Ectodermal cell (in vitro differentiated cells): ENCODE measurements at regions not wholly inside any gene's neighbourhood (a gene's known extent, or its start where the extent isn't known, plus 50 kb on each side); places are given as distances from the start of the nearest gene placed in this dataset.

ENCODE experiments used
- H3K27ac ChIP-seq: 2 replicates; pipeline ENCODE4 v1.7.0; 2013; ENCODE audit warnings: mild to moderate bottlenecking, low read depth, low read length; ENCODE audit not compliant: insufficient read depth, poor library complexity, severe bottlenecking
- H3K27me3 ChIP-seq: 2 replicates; pipeline ENCODE4 v1.7.0; 2013; ENCODE audit warnings: mild to moderate bottlenecking, low read length; ENCODE audit not compliant: insufficient read depth, control insufficient read depth, poor library complexity, severe bottlenecking
- H3K36me3 ChIP-seq: one replicate; pipeline ENCODE4 v1.7.0; 2013; ENCODE audit warnings: low read length; ENCODE audit not compliant: control insufficient read depth, insufficient read depth
- H3K4me1 ChIP-seq: one replicate; pipeline ENCODE4 v1.7.0; 2013; ENCODE audit warnings: low read length; ENCODE audit not compliant: control insufficient read depth, insufficient read depth
- H3K4me3 ChIP-seq: 2 replicates; pipeline ENCODE4 v1.7.0; 2013; ENCODE audit warnings: low read depth, low read length, control low read depth; ENCODE audit not compliant: insufficient read depth
- H3K9me3 ChIP-seq: 2 replicates; pipeline ENCODE4 v1.7.0; 2013; ENCODE audit warnings: mild to moderate bottlenecking, low read length, moderate library complexity; ENCODE audit not compliant: control insufficient read depth
- WGBS, 2 experiments: methylation state at CpG; one replicate each; pipeline ENCODE4 v1.1.7; 2013; ENCODE audit warnings: missing lambda C conversion rate in 2 of 2; 5-methylcytosine and 5-hydroxymethylcytosine counted together

DNA sequence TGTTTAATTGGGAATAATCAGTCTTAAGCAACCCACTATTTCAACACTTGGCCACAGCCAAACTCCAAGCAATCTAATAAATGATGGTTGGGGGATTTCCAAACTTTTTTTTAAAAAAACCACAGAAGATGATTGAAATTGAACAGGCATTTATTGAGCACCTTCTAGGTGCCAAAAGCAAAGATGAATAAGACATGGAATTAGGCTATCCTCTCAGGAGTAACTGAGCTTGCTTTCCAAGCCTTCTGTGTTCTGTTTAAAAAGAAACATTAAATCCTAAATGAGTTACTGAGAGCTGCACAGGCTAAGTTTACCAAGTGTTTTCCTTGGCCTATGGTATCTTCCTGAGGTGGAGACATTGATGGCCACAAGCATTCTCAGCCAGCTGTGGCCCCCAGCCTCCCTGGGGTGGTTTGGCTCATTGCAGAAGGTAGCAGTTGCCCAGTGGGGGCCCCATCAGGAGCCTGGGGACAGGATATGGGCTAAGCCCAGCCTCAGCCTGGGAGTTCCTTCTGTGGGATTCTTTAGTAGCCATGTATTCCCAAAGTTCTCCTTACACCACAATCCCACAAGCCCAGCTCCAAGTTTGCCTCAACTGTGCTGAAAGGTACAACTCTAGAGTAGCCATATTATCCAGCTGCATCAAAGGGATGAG, 174.3 kb downstream of the C1D start:
- Histone ChIP-seq H3K27ac (no peak overlapping the region), H3K4me3 (no peak overlapping the region), H3K9me3 (no peaks in the 10 kb centered on the region), H3K27me3 (no peaks in the 10 kb centered on the region), H3K36me3 (no peaks in the 10 kb centered on the region), H3K4me1 (no peaks in the 10 kb centered on the region)

DNA sequence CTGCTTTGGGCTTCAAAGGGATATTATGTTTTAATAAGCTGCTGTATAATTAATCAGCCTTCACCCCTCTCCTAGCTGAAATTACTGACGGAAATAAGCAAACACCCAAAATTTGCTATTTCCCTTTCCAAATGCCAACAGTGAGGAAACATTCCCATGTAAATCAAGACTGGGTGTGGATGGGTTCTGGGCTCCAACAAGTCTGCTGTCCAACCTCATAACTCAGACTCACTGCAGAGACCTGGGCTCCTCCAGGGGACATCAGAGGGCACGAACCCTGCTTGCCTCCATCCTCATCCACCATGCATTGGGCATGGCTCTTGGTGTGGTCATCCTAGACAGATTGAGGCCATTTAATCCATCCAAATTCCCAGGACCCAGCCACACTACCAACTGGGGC, 173.7 kb downstream of the C1D start:
- no peaks in the 10 kb centered on the region for H3K27me3 ChIP-seq
- no peaks in the 10 kb centered on the region for H3K9me3 ChIP-seq
- WGBS, 2 experiments, result 96 to 100% methylated on average over 2 of the region's 2 CpGs
- H3K27ac ChIP-seq, result no peak overlapping the region
- H3K4me3 ChIP-seq, result no peak overlapping the region
- H3K36me3 ChIP-seq, result no peaks in the 10 kb centered on the region
- H3K4me1 ChIP-seq, result no peaks in the 10 kb centered on the region

DNA sequence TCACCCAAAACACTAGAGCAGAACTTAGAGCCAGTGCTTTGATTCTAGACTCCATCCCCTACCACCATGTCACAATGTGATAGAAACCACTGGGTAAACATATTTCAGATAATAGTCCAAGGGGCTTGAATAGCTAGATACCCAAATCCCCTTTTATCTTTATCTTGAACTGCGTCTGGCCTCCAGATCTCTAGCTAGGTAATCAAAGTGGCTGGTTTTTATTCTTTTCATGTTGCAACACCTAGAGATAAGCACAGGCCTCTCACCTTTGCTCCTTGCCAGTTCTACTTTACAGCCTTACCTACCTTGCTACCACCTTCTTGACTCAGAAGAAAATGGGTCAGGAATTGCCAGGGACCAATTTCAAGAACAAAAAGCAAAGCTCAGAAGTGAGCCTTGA, 171.2 kb downstream of the C1D start:
- H3K36me3 ChIP-seq, result no peaks in the 10 kb centered on the region
- no peaks in the 10 kb centered on the region for H3K9me3 ChIP-seq
- no peak overlapping the region for H3K27ac ChIP-seq
- H3K27me3 ChIP-seq, result no peaks in the 10 kb centered on the region
- WGBS, 2 experiments, result 90 to 100% methylated on average over 1 of the region's 1 CpG
- peaks cover 10% of the 10 kb centered on the region for H3K4me1 ChIP-seq
- H3K4me3 ChIP-seq, result no peak overlapping the region

DNA sequence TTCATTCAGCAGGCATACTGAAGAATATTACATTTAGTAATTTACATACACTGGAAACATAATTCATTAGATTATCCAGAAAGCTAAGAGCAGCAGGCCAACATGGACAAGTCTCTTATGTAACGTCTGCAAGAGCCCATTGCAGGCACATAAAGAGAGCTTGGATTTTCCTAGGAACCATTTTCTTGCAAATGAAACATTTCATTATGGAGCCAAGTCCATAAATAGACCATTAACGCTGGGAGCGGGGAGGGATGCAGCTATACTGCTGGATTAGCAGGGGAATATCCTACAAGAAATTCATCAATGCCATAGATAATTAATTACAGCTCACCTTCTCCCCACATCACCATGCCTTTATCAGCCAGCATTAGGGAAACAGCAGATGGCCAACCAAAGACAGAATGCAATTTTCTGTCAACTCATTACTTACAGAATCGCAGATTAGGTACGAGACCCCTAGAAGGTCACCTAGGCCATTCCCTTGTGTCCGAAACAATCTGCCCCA, 170.4 kb downstream of the C1D start:
- H3K36me3 ChIP-seq, result no peaks in the 10 kb centered on the region
- H3K4me3 ChIP-seq, result no peak overlapping the region
- H3K27ac ChIP-seq, result no peak overlapping the region
- 93% methylated on average over 6 of the region's 6 CpGs for WGBS, 2 experiments
- H3K27me3 ChIP-seq, result no peaks in the 10 kb centered on the region
- peaks cover 10% of the 10 kb centered on the region for H3K4me1 ChIP-seq
- H3K9me3 ChIP-seq, result no peaks in the 10 kb centered on the region

DNA sequence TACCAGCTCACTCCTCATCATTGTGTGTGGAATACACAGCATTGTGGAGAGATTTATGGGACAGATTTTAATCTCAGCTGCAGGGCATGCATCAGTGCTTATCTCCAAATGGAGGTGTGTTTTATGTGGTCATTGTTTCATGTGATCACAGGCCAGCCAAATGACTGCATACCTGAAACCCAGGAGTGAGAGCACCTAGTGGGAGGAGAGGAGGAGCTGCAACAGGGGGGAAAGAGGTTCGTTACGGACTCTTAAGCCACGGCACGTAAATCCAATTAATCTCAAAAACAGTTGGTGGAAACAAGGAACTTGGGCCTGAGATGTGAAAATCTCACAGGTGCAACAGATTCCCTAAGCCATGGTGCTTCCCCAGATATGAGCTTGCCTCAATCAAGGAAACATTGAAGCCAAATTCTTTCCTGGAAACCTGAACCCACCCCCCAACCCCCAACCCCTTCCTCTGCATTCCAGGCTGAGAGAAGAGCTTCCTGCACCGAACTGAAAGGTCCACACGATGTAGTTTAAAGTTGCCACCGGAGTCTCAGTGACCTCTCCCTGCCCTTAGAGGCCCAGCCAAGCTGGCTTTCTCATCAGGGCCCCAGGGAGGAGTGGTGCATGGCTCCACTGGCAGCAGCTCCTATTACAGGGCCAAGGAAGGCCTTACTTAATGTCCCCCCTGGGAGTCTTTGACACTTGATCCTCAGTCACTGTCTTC, 167.4 kb downstream of the C1D start:
- Histone ChIP-seq H3K4me1 (peaks cover 10% of the 10 kb centered on the region), H3K27me3 (no peaks in the 10 kb centered on the region), H3K36me3 (no peaks in the 10 kb centered on the region), H3K9me3 (no peaks in the 10 kb centered on the region), H3K4me3 (no peak overlapping the region), H3K27ac (no peak overlapping the region)
- WGBS, 2 experiments, result 33 to 38% methylated on average over 7 of the region's 7 CpGs

DNA sequence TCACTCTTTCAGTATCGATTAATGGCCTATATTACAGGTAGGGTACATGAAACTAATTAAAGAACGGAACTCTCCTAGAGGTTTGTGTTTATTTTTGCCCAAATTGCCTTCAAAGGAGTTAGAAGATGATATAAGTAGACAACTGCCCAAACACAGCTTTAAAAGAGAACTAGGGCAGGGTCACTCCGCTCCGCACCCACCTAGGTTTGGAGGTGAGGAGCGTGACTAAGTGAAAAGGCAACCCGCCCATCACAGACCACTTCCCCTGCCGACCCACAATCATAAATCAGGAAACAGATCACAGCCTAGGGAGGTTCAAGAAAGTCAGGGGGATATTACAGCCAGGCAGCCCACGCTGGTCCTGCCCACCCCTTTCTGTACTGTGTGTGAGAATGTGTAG, 166.7 kb downstream of the C1D start:
- whole genome bisulfite sequencing, 2 experiments, result 93 to 94% methylated on average over 4 to 8 of the region's 8 CpGs
- H3K4me3 ChIP-seq, result no peak overlapping the region
- no peak overlapping the region for H3K27ac ChIP-seq
- H3K27me3 ChIP-seq, result no peaks in the 10 kb centered on the region
- no peaks in the 10 kb centered on the region for H3K9me3 ChIP-seq
- H3K36me3 ChIP-seq, result no peaks in the 10 kb centered on the region
- peaks cover 10% of the 10 kb centered on the region for H3K4me1 ChIP-seq

DNA sequence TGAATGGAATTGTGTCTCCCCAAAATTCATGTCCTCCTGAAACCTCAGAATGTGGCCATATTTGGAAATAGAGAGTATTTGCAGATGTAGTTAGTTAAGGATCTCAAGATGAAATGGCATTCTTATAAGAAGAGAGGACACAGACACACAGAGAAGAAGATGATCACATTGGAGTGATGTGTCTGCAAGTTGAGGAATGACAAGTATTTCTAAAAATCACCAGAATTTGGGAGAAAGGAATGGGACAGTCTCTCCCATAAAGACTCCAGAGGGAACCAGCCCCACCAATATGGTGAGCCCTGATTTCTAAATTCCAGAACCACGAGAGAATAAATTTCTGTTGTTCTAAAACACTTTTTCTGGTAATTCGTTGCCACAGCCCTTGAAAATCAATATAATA, 166.3 kb downstream of the C1D start:
- H3K36me3 ChIP-seq, result no peaks in the 10 kb centered on the region
- H3K9me3 ChIP-seq, result no peaks in the 10 kb centered on the region
- H3K4me1 ChIP-seq, result peaks cover 10% of the 10 kb centered on the region
- no peaks in the 10 kb centered on the region for H3K27me3 ChIP-seq
- no peak overlapping the region for H3K4me3 ChIP-seq
- H3K27ac ChIP-seq, result no peak overlapping the region
- 90 to 93% methylated on average over 2 of the region's 2 CpGs for WGBS, 2 experiments

DNA sequence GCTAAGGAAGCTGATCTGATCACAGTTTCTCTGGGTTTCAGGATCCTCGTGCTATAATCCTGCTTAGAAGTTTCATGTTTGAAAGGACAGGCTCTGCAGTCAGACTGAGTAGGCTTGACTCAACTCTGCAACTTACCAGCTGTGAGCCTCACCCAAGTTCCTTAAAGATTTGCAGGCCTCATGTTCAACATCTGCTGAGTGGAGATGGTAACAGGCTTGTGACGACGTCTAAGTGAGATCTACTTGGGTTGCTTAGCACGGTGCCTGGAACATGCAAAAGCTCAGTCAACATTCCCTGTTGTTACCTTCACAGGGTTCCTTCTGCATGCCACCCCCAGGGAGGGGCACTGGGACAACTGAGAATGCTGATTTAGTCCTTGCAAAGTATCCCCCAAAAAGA, 164.2 kb downstream of the C1D start:
- 49 to 53% methylated on average over 4 of the region's 4 CpGs for WGBS, 2 experiments
- Histone ChIP-seq H3K4me1 (peaks cover 10% of the 10 kb centered on the region), H3K4me3 (no peak overlapping the region), H3K36me3 (no peaks in the 10 kb centered on the region), H3K27me3 (no peaks in the 10 kb centered on the region), H3K9me3 (no peaks in the 10 kb centered on the region), H3K27ac (no peak overlapping the region)

DNA sequence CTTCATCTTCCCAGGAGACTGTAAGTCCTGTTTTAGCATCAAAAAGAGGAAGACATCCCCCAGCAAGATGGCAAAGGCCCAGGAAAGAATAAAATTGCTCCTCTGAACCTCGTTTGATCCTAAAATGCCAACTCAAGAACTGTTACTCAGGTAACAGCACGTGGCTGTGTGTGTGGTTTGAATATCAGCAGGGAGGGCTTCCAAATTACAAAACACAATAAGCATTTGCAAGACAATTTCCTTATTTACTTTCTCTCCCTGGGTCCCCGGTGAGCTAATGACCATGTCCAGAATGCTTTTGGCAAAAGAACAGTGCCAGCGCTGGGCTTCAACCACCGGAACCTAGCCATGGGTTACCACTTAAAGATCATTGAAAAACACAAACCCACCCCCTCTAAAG, 163.6 kb downstream of the C1D start:
- no peak overlapping the region for H3K27ac ChIP-seq
- 17 to 31% methylated on average over 4 to 5 of the region's 5 CpGs for WGBS, 2 experiments
- no peaks in the 10 kb centered on the region for H3K27me3 ChIP-seq
- no peak overlapping the region for H3K4me3 ChIP-seq
- no peaks in the 10 kb centered on the region for H3K9me3 ChIP-seq
- H3K4me1 ChIP-seq, result peaks cover 10% of the 10 kb centered on the region
- H3K36me3 ChIP-seq, result no peaks in the 10 kb centered on the region

DNA sequence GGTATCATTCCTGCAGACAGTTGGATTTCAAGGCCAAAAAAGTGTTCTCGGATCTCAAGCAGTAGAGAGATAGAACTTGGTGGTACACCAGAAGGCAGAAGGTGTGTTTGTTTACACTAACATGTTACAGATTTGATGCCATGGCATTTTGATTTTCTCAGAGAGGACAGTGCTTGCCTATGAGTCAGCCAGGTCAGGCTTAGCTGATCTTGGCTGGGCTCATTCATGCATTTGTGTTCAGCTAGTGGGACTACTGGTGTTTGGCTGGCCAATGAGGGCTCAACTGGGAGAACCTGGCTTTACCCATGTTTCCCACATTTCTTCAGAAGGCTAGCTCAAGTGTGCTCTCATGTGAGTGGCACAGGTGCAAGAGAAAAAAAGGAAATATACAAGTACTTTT, 162.0 kb downstream of the C1D start:
- no peak overlapping the region for H3K27ac ChIP-seq
- H3K27me3 ChIP-seq, result no peaks in the 10 kb centered on the region
- 95 to 100% methylated on average over 1 of the region's 1 CpG for WGBS, 2 experiments
- H3K4me3 ChIP-seq, result no peak overlapping the region
- no peaks in the 10 kb centered on the region for H3K36me3 ChIP-seq
- H3K9me3 ChIP-seq, result no peaks in the 10 kb centered on the region
- peaks cover 13% of the 10 kb centered on the region for H3K4me1 ChIP-seq
